Ureter (tissue), 1 donor: ENCODE measurements at regions not wholly inside any gene's neighbourhood (a gene's known extent, or its start where the extent isn't known, plus 50 kb on each side); places are given as distances from the start of the nearest gene placed in this dataset.

Source experiments
- DNase-seq: peaks from one replicate; pipeline ENCODE4 v3.0.0-alpha.2; 2020; ENCODE audit warnings: low spot score
- donor health status: DM: yes; HTN: yes; CAD: no.

GRCh38 chr2:105593221-105593967 is 151.3 kb upstream of the NCK2 start:
- no peak for DNase-seq

GRCh38 chr2:105592288-105592687 is 152.4 kb upstream of the NCK2 start:
- DNase-seq: no peak

GRCh38 chr2:105590780-105591660 is 153.7 kb upstream of the NCK2 start:
- no peak for DNase-seq

DNA sequence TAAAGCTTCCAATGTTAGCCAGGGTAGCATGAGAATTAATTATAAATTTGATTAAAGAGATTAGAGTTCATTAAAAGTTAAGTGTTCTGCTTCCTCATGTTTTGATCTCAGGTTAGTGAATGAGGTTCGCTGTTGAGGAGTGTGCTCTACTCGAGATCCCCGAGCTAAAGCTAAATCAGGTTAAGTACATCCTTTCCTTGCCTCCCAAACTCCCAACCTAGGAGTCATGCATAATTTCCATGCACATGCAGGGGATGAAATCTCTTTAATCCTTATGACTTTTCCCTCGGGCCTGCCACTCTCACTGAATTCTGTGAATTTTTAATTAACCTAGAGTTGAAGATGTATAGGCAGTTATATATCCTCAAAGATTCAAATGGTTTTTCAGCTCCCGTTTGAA is 156.1 kb upstream of the NCK2 start:
- no peak for DNase-seq

- no peak for DNase-seq
Observed at GRCh38 chr2:105587637-105588036, 157.1 kb upstream of the NCK2 start.

DNA sequence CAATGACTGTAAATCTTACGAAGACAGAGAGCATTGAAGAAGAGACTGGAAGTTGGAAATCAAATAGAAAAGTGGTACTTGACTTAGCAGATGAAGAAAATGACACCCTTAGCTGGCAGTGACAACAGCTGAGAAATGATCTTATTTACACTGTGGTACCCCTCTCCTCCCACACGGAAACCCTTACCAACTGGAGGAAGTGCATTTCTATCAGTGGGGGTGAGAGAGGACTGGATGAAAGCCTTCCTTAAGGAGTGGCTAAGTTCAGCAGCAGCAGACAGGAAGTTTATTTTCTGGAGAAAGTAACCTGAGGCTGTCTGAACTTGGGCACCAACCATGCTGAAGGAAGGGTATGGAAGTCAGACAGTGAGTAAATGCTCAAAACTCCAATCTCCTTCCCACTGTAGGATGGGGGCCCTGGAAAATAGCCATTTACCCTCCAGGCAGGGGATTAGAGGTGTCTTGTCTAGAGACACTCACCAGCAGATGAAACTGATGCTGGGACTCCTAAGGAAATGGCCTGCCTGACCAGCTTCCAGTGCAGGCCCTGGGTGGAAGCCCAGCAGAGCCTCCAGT is 160.2 kb upstream of the NCK2 start:
- DNase-seq: no peak

GRCh38 chr2:105582952-105583660 is 161.6 kb upstream of the NCK2 start:
- DNase-seq: no peak

GRCh38 chr2:105581555-105581944 is 163.2 kb upstream of the NCK2 start:
- DNase-seq: no peak

DNA sequence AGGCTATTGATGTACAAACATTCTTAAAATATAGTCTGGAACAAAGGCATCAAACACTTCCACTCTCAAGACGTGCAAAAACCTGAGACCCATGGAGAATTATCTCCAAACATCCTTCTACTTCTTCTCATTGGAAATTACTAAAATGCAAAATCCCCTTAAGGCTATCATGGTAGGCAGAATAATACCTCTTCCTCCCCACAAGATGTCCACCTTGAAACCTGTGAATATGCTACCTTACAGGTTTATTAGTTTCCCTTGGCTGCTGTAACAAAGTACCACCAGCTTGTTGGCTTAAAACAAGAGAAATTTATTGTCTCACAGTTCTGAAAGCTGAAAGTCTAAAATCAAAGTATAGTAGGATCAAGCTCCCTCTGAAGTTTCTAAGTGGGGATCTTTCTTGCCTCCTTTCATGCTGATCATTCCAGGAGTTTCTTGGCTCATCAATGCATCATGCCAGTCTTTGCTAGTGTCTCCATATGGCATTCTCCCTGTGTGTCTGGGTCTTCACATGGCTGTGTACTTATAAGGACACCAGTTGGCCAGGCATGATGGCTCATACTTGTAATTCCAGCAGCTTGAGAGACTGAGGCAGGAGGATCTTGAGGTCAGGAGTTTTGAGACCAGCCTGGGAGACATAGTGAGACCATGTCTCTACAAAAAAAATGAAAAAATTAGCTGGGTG is 163.7 kb upstream of the NCK2 start:
- DNase-seq: no peak

- no peak for DNase-seq
Observed at GRCh38 chr2:105580216-105580615, 164.5 kb upstream of the NCK2 start.

GRCh38 chr2:105578166-105578565 is 166.5 kb upstream of the NCK2 start:
- DNase-seq: no peak

GRCh38 chr2:105577762-105578161 is 166.9 kb upstream of the NCK2 start:
- DNase-seq: no peak

DNA sequence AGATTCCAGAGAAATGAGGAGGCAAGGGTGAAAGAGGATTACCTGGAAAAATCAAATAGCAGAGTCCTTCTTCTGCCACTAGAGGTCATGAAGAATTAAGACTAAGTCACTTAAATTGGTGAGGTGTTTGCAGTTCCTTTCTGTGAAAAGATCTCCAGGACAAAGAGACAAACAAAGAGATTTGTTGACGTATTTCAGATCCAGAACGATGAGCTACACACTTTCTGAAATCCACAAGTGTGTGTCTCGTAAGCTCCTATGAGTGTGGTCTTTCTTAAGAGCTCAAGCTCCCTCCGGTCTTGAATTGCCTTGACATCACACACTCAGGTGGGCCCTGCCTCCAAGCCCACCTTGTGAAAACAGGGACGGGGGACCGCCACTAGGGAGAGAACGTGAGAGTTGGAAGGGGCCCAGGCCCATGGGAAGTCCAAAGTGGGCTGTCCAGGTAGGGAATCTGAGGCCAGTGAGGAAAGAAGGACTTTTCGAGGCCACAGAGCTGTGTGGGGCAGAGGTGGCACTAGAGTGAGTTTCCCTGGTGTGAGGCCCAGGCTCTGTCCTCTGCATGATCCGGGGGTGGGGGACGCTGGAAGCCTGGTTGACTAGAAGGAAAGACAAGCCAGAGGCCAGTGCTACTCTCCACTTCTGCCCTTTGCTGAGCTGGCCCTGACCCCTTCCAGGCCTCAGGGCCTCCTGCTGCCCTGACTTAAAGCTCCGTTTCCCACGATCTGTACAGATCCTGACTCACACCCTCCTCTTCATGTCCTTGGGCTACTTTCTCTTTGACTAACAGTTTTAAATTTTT is 168.1 kb upstream of the NCK2 start:
- DNase-seq: no peak

DNA sequence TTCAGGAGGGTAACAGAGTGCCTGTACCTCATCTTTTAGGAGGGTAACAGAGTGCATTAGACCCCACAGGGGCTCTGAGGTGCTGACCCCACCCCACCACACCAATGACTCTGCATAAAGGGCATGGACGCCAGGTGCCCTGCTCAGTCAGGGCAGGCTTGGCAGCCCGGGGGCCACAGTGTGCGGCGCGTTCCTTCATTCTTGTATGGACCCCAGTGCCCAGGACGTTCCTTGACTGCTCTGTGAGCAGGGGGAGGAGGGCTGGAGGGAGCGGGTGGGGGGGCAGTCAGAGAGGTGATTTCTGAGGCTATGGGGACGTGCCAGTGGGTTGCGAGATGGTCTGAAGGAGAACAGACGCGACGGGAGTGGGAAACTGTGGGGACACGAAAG is 168.7 kb upstream of the NCK2 start:
- no peak for DNase-seq

- DNase-seq: no peak
Observed at GRCh38 chr2:105575499-105576025, 169.2 kb upstream of the NCK2 start.

DNA sequence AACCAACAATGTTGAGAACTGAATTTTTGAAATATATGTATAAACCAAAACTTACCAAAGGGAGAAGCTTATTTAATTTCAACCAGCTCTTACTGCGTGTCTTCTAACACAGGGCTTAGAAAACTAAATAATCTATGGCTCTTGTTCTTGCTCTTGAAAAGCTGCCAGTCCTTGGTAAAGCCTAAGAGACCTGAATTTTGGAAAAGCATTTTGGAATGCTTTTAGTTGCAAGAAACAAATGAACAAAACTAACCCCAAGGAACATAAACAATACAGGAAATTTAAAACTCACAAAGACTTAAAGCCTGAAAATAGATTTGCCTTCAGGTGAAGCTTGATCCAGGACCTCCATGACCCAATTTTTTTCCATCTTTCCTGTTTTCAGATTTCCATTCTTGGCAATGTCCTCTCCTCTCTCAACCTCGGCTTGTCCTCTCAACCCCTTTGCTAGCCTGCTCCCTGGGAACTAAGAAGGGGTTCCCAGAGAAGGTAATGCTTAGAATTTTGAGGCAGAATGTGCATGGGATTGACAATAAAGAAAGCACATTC is 169.8 kb upstream of the NCK2 start:
- no peak for DNase-seq

GRCh38 chr2:105573910-105574655 is 170.6 kb upstream of the NCK2 start:
- no peak for DNase-seq

GRCh38 chr2:105573490-105573889 is 171.2 kb upstream of the NCK2 start:
- DNase-seq: no peak

DNA sequence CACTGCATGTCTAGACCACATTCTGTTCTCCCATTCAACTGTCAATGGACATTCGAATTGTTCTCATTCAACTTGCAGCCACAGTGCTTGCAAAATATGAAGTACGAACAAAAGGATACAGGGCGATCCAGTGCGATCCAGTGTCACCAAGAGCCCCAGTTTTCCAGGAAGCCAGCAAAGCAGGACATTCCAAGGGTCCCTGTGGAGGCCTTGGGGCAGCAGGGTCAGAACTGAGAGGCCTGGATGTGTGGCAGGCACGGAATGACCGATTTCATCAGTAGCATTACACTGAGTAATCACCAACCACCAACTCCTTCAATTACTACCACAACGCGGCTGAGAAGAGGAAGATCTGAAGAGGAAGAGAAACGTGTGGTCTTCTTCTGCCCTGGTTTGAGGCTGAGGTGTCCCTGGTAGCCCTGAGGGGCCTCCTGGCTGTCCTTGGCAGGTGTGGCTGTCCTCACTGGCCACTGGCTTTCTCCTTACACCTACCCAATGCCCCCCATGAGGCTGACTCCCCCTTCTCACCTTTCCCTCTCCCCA is 172.7 kb upstream of the FHL2 start:
- DNase-seq: no peak
